Right atrium auricular region (tissue), 2 donors: ENCODE measurements at regions not wholly inside any gene's neighbourhood (a gene's known extent, or its start where the extent isn't known, plus 50 kb on each side); places are given as distances from the start of the nearest gene placed in this dataset.

Source experiments
- DNase-seq: peaks from one replicate; pipeline ENCODE4 v3.0.0-alpha.2; 2019; ENCODE audit warnings: low spot score
- H3K27ac ChIP-seq, 2 donors: fragments of 200-600 bp; sonication (generic); 1 replicate in 1 of 2; 2 replicates in 1 of 2; pipeline ENCODE4 v1.5.1; 2016 to 2019
- H3K27me3 ChIP-seq, 2 donors: fragments of 200-600 bp; sonication (generic); one replicate each; pipeline versions ENCODE4 v1.5.1 to v1.6.0; 2017 to 2019
- H3K36me3 ChIP-seq: fragments of 200-600 bp; sonication (generic); one replicate; pipeline ENCODE4 v1.5.1; 2016
- H3K4me1 ChIP-seq, 2 donors: fragments of 200-600 bp; sonication (generic); one replicate each; pipeline versions ENCODE4 v1.5.1 to v1.6.0; 2017 to 2019
- H3K4me3 ChIP-seq, 2 donors: fragments of 200-600 bp; sonication (generic); 1 replicate in 1 of 2; 2 replicates in 1 of 2; pipeline ENCODE4 v1.5.1; 2017 to 2019; ENCODE audit warnings: mild to moderate bottlenecking in 1 of 2, moderate library complexity in 1 of 2
- H3K9me3 ChIP-seq, 2 donors: fragments of 200-600 bp; sonication (generic); one replicate each; pipeline ENCODE4 v1.5.1; 2019
- CTCF ChIP-seq, 2 donors: fragments of 200-600 bp; sonication (generic); IDR thresholded peaks; one replicate each; pipeline ENCODE4 v1.5.1; 2019; ENCODE audit warnings: antibody characterized with exemption in 2 of 2

- no peaks in the 10 kb centered on the region for H3K4me1 ChIP-seq
- TF ChIP-seq CTCF (IDR thresholded peaks at IDR 0.05), result no peak
- no peak overlapping the region for H3K27ac ChIP-seq
- no peaks in the 10 kb centered on the region for H3K27me3 ChIP-seq
- H3K4me3 ChIP-seq, result no peak overlapping the region
- H3K9me3 ChIP-seq, result no peaks in the 10 kb centered on the region
- no peak for DNase-seq
- no peaks in the 10 kb centered on the region for H3K36me3 ChIP-seq
Measured at GRCh38 chr3:152103257-152103656, 165.5 kb upstream of the MBNL1 start.

GRCh38 chr3:152104847-152105415 lies 163.8 kb upstream of the MBNL1 start:
- H3K36me3 ChIP-seq, result no peaks in the 10 kb centered on the region
- H3K9me3 ChIP-seq, result no peaks in the 10 kb centered on the region
- no peak for TF ChIP-seq CTCF (IDR thresholded peaks at IDR 0.05)
- DNase-seq, result no peak
- H3K27ac ChIP-seq, result no peak overlapping the region
- H3K4me1 ChIP-seq, result no peaks in the 10 kb centered on the region
- no peak overlapping the region for H3K4me3 ChIP-seq
- no peaks in the 10 kb centered on the region for H3K27me3 ChIP-seq

DNA sequence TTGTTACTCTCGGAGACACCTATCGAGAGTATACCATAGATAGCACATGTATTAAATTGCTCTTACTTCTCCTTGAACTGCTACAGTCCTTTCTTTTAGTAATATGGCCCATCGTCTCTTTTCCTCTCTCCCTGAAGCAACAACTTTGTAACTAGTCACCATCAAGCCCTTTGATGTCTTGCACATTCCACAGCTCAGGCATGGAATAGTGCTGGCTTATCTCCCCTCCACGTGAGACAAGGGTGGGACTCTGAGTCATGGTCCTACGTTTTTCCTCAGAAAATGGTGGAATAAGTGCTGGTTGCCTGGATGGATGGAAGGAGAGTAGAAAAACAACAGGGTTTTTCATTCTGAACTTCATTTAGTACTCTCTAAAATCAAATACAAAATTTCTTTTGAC lies 163.3 kb upstream of the MBNL1 start:
- Histone ChIP-seq H3K4me3 (no peak overlapping the region), H3K4me1 (no peaks in the 10 kb centered on the region), H3K36me3 (no peaks in the 10 kb centered on the region), H3K9me3 (no peaks in the 10 kb centered on the region), H3K27ac (no peak overlapping the region), H3K27me3 (no peaks in the 10 kb centered on the region)
- DNase-seq, result no peak
- TF ChIP-seq CTCF (IDR thresholded peaks at IDR 0.05), result no peak

- no peaks in the 10 kb centered on the region for H3K4me1 ChIP-seq
- no peaks in the 10 kb centered on the region for H3K9me3 ChIP-seq
- TF ChIP-seq CTCF (IDR thresholded peaks at IDR 0.05), result no peak
- H3K36me3 ChIP-seq, result no peaks in the 10 kb centered on the region
- H3K4me3 ChIP-seq, result no peak overlapping the region
- DNase-seq, result no peak
- H3K27ac ChIP-seq, result no peak overlapping the region
- no peaks in the 10 kb centered on the region for H3K27me3 ChIP-seq
Measured at GRCh38 chr3:152109038-152109437, 159.7 kb upstream of the MBNL1 start.

- TF ChIP-seq CTCF (IDR thresholded peaks at IDR 0.05), result no peak
- no peaks in the 10 kb centered on the region for H3K9me3 ChIP-seq
- no peak for DNase-seq
Measured at GRCh38 chr3:152113413-152113812, 155.3 kb upstream of the MBNL1 start.

DNA sequence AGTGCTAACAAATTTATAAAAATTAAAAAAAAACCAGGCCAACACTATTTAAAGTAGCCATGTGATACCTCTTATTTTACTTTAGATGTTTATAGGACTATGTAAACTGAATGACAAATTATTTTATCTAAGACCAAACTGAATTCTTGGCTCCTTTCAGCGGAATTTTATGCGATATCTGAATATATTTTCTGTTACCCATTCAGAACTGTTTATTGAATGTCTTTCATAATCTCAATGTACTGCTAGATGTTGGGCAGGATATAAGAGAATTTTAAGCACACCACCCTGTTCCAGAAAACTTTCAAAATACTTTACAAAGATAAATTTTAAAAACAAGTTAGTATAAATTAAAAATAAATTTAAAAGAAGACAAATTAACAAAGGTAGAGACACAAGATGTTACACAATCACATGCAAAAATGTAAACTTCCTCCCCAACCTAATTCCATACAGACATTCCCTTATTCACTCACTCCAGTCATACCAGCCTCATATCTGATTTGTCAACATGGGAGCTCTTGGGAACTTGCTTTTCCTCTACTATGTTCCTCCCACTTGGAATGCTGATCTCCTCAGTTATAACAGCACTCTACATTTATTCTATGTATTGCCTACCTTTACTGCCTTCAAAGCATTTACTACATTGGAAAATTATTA lies 154.6 kb upstream of the MBNL1 start:
- Histone ChIP-seq H3K36me3 (no peaks in the 10 kb centered on the region), H3K9me3 (no peaks in the 10 kb centered on the region), H3K27ac (no peak overlapping the region), H3K27me3 (no peaks in the 10 kb centered on the region), H3K4me3 (no peak overlapping the region), H3K4me1 (no peaks in the 10 kb centered on the region)
- DNase-seq, result no peak
- no peak for TF ChIP-seq CTCF (IDR thresholded peaks at IDR 0.05)

More at GRCh38 chr3:152113413-152113812, 155.3 kb upstream of the MBNL1 start:
- Histone ChIP-seq H3K27ac (no peak overlapping the region), H3K36me3 (no peaks in the 10 kb centered on the region), H3K27me3 (no peaks in the 10 kb centered on the region), H3K4me3 (no peak overlapping the region), H3K4me1 (no peaks in the 10 kb centered on the region)
